ENCODE measurements at regions not wholly inside any gene's neighbourhood (a gene's known extent, or its start where the extent isn't known, plus 50 kb on each side); places are given as distances from the start of the nearest gene placed in this dataset.

- H3K4me2 ChIP-seq (ENCODE audit: low read depth, low read length, poor library complexity, severe bottlenecking), result no peak overlapping the region
Measured at GRCh38 chr7:81162771-81163525, 244.1 kb upstream of the SEMA3C start.

GRCh38 chr7:81162234-81162633 lies 243.4 kb upstream of the SEMA3C start:
- no peak for TF ChIP-seq EZH2phosphoT487 (IDR thresholded peaks at IDR 0.05; ENCODE audit: borderline replicate concordance)
- TF ChIP-seq, protein P1, sequence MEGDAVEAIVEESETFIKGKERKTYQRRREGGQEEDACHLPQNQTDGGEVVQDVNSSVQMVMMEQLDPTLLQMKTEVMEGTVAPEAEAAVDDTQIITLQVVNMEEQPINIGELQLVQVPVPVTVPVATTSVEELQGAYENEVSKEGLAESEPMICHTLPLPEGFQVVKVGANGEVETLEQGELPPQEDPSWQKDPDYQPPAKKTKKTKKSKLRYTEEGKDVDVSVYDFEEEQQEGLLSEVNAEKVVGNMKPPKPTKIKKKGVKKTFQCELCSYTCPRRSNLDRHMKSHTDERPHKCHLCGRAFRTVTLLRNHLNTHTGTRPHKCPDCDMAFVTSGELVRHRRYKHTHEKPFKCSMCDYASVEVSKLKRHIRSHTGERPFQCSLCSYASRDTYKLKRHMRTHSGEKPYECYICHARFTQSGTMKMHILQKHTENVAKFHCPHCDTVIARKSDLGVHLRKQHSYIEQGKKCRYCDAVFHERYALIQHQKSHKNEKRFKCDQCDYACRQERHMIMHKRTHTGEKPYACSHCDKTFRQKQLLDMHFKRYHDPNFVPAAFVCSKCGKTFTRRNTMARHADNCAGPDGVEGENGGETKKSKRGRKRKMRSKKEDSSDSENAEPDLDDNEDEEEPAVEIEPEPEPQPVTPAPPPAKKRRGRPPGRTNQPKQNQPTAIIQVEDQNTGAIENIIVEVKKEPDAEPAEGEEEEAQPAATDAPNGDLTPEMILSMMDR (conservative IDR thresholded peaks at IDR 0.05; ENCODE audit: low read length), result no peak
- Histone ChIP-seq H3K4me1 (ENCODE audit: insufficient read depth, low read length, poor library complexity, severe bottlenecking) (no peaks in the 10 kb centered on the region), H3K36me3 (ENCODE audit: insufficient read depth, low read length) (no peaks in the 10 kb centered on the region), H3F3A (ENCODE audit: low read depth) (no peaks in the 10 kb centered on the region), H3K4me3 (ENCODE audit: low read length, poor library complexity, severe bottlenecking) (no peak overlapping the region), H3K27me3 (ENCODE audit: insufficient read depth, low read length, poor library complexity, severe bottlenecking) (no peaks in the 10 kb centered on the region), H3K4me2 (ENCODE audit: low read depth, low read length, poor library complexity, severe bottlenecking) (no peak overlapping the region), H2AFZ (ENCODE audit: low read length) (no peak overlapping the region), H3K79me2 (ENCODE audit: insufficient read depth, low read length) (no peaks in the 10 kb centered on the region), H3K9ac (ENCODE audit: low read depth, low read length, poor library complexity, severe bottlenecking) (no peak overlapping the region), H3K9me3 (ENCODE audit: insufficient read depth, low read depth, low read length) (no peaks in the 10 kb centered on the region), H3K9me2 (replicated peaks; ENCODE audit: low read depth, low read length) (no peaks in the 10 kb centered on the region), H4K20me1 (ENCODE audit: insufficient read depth, low read length, poor library complexity, severe bottlenecking) (no peaks in the 10 kb centered on the region)

More at GRCh38 chr7:81162771-81163525, 244.1 kb upstream of the SEMA3C start:
- no peaks in the 10 kb centered on the region for H3K4me1 ChIP-seq (ENCODE audit: insufficient read depth, low read length, poor library complexity, severe bottlenecking)
- H3K9me3 ChIP-seq (ENCODE audit: insufficient read depth, low read depth, low read length), result no peaks in the 10 kb centered on the region
- no peaks in the 10 kb centered on the region for H3K9me2 ChIP-seq (replicated peaks; ENCODE audit: low read depth, low read length)
- H3K9ac ChIP-seq (ENCODE audit: low read depth, low read length, poor library complexity, severe bottlenecking), result no peak overlapping the region
- H3K36me3 ChIP-seq (ENCODE audit: insufficient read depth, low read length), result no peaks in the 10 kb centered on the region
- H3K27me3 ChIP-seq (ENCODE audit: insufficient read depth, low read length, poor library complexity, severe bottlenecking), result no peaks in the 10 kb centered on the region
- no peak overlapping the region for H2AFZ ChIP-seq (ENCODE audit: low read length)
- H3K4me3 ChIP-seq (ENCODE audit: low read length, poor library complexity, severe bottlenecking), result no peak overlapping the region
- TF ChIP-seq EZH2phosphoT487 (IDR thresholded peaks at IDR 0.05; ENCODE audit: borderline replicate concordance), result no peak
- TF ChIP-seq, protein P1 (conservative IDR thresholded peaks at IDR 0.05; ENCODE audit: low read length), result no peak
- H3K79me2 ChIP-seq (ENCODE audit: insufficient read depth, low read length), result no peaks in the 10 kb centered on the region
- no peaks in the 10 kb centered on the region for H4K20me1 ChIP-seq (ENCODE audit: insufficient read depth, low read length, poor library complexity, severe bottlenecking)
- no peaks in the 10 kb centered on the region for H3F3A ChIP-seq (ENCODE audit: low read depth)

GRCh38 chr7:81161451-81162075 lies 242.7 kb upstream of the SEMA3C start:
- H4K20me1 ChIP-seq (ENCODE audit: insufficient read depth, low read length, poor library complexity, severe bottlenecking), result no peaks in the 10 kb centered on the region
- H3K9me2 ChIP-seq (replicated peaks; ENCODE audit: low read depth, low read length), result no peaks in the 10 kb centered on the region
- H2AFZ ChIP-seq (ENCODE audit: low read length), result no peak overlapping the region
- H3K4me2 ChIP-seq (ENCODE audit: low read depth, low read length, poor library complexity, severe bottlenecking), result no peak overlapping the region
- H3F3A ChIP-seq (ENCODE audit: low read depth), result no peaks in the 10 kb centered on the region
- no peaks in the 10 kb centered on the region for H3K9me3 ChIP-seq (ENCODE audit: insufficient read depth, low read depth, low read length)
- H3K36me3 ChIP-seq (ENCODE audit: insufficient read depth, low read length), result no peaks in the 10 kb centered on the region
- H3K4me3 ChIP-seq (ENCODE audit: low read length, poor library complexity, severe bottlenecking), result no peak overlapping the region
- H3K9ac ChIP-seq (ENCODE audit: low read depth, low read length, poor library complexity, severe bottlenecking), result no peak overlapping the region
- H3K4me1 ChIP-seq (ENCODE audit: insufficient read depth, low read length, poor library complexity, severe bottlenecking), result no peaks in the 10 kb centered on the region
- H3K79me2 ChIP-seq (ENCODE audit: insufficient read depth, low read length), result no peaks in the 10 kb centered on the region
- no peaks in the 10 kb centered on the region for H3K27me3 ChIP-seq (ENCODE audit: insufficient read depth, low read length, poor library complexity, severe bottlenecking)
- TF ChIP-seq, protein P1 (conservative IDR thresholded peaks at IDR 0.05; ENCODE audit: low read length), result no peak
- no peak for TF ChIP-seq EZH2phosphoT487 (IDR thresholded peaks at IDR 0.05; ENCODE audit: borderline replicate concordance)
